AG08395 (cell line): ENCODE measurements at regions not wholly inside any gene's neighbourhood (a gene's known extent, or its start where the extent isn't known, plus 50 kb on each side); places are given as distances from the start of the nearest gene placed in this dataset.
"Not testable (repeated sequence)": the region's sequence is repeated elsewhere in the genome, so short reads cannot be mapped to it uniquely, and the experiment has no call there.

Source experiments
- DNase-seq: peaks from one replicate; pipeline ENCODE4 v3.0.0; 2012; ENCODE audit warnings: mixed read lengths, low spot score

DNA sequence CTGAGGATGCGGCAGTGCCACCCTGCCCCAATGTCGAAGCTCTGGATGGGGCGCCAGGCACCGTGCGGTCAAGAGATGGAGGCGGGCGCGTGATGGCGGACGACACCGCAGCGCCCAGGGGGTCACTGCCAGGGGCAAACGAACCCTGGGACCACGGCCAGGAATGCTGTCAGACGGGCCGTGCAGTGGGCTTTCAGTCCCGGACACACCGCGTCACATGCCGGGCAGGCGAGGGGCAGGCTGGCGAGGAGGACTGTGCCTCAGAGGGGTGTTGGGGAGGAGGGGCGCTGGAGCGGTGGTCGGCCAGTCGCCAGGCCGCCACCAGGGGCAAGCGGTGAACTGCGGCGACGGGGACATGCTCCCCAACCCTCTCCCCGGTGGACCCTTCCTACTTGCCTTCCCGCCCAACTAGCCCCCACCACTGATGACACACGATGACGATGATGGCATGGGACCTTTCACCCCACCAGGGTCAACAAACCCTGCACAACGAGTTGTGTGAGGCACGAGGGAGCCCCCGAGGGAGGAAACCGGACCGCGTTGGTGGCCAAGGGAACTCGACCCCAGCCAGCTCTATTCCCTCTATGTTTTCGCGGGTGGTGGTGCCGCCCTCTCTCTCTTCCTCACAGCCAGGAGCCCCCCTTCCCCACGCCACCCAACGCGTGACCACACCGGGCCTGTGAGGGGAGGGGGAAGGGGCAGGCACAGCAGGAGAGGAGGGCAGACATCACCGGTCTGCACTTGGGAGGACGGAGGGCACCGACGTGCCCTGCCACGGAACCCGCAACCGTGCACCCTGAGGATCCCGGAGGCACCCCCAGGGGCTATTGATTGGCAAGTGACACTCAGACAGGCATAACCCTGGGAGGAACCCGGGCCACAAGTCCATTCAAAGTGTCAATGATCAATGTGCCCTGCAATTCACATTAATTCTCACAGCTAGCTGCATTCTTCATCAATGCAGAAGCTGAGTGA is 1960.9 kb upstream of the DEFB115 start:
- no peak for DNase-seq

DNA sequence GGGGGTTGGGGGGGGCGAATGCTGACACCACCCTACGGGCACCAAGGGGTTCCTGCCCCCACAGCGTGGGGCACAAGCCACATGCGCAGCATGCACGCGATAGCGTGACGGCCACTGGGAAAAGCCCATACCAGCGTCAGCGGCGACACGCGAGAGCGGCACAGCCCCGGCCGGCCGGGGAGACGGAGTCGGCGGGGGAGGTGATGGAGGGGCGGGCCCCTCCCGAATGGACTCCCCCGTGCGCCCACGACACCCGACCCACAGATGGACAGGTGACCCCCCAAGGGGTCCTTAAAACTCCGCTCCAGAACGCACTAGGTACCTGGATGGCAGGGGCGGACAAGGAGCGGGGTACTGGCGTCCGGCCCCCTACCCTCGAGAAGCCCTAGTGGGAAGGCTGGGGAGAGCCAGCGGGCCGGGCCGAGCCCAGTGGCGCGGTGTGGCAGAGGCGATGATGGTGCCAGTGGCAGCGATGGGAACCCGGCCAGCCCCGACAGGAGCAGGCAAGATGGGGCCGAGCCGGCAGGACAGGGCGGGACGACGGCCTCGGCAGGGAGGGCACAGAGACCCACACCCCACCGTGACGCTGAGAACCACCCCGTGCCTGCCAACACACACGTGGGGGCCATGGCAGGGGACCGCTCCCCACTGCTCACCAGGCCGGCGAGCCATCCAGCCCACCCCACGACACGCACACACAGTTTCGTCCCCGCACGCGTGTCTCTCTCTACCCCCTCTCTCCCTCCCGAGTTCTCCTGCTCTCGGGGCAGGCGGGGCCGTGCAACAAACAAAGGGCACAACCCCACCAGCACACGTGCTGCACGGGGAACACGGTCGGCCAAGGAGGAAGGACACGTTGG is 1959.8 kb upstream of the DEFB115 start:
- DNase-seq = no peak

DNA sequence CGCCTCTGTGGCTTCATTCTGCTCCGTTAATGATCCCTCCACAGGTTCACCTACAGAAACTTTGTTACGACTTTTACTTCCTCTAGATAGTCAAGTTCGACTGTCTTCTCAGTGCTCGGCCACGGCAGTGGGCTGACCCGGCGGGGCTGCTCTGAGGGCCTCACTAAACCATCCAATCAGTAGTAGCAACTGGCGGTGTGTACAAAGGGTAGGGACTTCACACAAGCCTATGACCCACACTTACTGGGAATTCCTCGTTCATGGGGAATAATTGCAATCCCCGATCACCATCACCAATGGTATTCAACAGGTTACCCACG is 1959.2 kb upstream of the DEFB115 start:
- no peak for DNase-seq

DNA sequence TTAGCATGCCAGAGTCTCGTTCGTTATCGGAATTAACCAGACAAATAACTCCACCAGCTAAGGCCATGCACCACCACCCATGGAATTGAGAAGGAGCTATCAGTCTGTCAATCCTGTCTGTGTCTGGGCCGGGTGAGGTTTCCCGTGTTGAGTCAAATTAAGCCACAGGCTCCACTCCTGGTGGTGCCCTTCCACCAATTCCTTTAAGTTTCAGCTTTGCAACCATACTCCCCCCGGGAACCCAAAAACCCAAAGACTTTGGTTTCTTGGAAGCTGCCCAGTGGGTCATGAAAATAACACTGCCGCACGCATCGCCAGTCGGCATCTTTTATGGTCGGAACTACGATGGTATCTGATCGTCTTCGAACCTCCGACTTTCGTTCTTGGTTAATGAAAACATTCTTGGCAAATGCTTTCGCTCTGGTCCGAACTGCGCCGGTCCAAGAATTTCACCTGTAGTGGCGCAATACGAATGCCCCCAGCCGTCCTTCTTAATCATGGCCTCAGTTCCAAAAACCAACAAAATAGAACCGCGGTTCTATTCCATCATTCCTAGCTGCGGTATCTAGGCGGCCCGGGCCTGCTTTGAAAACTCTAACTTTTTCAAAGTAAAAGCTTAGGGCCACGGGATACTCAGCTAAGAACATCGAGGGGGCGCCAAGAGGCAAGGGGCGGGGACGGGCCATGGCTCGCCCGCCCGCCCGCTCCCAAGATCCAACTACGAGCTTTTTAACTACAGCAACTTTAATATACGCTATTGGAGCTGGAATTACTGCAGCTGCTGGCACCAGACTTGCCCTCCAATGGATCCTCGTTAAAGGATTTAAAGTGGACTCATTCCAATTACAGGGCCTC is 1958.5 kb upstream of the DEFB115 start:
- no peak for DNase-seq

DNA sequence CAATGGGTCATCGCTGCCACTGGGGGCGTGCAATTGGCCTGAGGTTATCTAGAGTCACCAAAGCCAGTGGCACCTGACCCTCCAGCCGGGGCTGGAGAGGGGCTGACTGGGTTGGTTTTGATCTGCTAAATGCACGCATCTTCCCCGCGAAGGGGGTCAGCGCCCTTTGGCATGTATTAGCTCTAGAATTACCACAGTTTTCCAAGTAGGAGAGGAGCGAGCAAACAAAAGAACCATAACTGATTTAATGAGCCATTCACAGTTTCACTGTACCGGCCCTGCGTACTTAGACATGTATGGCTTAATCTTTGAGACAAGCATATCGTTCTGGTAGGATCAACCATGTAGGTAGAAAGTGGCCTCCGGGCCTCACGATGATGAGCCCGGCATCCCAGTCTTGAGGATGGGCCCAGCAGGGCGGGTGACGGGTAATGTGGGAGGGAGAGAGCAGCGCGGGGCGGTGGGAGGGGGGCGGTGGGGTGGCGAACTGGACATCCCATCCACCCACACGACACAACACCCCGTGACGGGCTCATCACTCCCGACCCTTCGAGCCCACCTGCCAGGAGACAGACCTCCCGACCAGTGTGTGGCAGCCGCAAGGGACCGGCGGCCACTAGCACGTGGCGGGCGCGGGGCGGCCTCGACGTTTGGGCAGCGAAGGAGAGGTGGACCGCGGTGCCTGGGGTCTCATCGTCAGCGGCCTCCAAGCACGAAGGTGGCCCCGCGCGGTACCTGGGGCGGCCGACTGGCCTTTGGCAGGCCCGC is 1957.5 kb upstream of the DEFB115 start:
- DNase-seq = no peak

DNA sequence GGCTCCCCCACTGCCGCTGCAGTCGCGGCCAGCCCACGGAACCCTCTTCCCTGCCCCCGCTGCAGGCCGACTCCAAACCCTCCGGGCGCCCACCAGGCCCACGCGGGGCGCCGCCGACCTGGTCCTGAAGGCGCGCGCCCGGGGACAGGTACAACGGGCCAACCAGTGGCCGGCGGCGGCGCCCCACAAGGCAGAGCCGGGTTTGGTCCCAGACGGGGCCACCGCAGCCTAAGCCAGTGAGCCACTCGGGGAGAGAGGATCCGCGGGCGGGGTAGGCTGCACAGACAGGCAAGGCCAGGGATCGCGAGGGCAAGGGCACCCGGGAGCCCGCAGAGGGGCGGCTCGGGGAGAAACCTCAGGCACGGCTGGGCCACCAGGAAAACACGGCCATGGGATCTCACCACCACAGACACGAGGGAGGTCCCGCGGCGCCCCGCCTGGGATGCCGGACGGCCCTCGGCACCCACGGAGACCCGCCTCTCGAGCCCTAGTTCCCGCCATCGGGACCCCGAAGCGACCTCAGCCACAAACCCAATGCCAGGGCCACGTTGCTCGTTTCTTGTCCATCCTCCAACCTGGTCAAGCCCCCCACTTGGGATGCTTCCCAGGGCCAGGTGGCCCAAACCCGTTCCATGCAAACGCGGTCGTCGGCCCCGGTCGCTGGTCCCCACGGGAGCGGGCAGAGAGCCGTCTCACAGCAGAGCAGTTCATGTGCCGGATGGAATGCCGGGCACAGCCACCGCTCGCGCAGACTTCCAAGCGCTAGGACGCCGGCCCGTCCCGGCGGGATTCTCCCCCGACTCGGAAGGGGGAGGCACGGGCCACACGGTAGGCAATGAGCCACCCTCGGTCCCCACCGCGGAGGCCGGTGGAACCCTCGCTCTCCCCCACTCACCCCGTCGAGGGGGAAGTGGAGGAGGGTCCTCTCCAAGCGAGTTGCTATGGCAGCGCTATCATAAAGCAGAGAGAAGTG is 1956.6 kb upstream of the DEFB115 start:
- DNase-seq = no peak

DNA sequence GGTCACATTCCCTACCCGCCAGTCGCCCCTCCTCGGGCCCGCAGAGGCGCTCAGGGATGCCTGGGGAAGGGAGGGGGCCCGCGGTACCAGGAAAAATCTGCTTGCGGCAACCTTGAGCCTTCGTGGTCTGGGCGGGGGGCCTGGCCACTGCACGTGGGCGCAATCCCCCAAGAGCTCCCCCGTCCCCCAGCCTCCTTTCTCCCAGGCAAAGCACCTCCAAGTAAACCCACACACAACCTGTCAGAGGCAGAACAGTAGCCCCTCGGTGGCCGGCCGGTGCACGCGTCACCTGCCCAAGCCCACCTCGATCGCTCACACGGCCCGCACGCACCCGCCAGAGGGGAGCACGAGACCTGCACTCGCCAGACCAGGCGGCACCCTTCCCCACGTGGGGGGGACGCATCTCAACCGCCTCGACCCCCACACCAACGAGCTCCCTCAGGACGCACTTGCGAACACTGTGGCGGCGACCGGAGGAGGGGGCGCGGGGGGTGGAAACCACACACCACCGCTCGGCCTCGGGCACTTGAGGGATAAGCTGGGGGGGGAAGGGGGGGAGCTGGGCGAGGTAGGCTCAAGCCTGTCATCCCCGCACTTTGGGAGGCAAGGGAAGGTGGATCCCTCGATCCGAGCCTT is 1955.7 kb upstream of the DEFB115 start:
- no peak for DNase-seq

DNA sequence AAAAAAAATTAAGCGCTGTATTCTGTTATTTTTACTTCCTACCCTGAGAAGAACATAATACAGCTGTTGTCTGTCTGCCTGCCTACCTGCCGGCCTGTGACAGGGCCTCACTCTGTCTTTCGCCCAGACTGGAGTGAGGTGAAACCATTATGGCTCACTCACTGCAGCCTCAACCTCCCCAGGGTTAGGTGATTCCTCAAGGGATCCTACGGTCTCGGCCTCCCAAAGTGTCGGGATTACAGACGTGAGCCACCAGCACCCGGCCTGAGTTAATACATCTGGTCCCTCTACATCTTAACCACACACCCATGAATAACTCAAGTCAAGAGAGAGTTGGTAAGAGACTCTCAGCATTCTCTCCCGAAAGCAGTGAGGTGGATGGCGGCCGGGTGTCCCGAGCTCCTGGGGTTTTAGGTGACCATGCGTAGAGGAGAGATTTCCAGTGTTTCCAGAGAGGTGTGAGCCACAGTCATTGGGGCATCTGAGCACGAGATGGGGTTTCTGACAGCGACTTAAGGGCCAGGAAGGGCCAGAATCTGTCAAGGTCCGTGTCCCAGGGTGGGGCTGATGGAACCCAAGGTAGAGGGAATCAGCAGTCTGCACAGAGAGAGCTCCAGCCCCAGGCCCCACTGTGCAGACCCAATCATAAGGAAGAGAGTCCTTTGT is 1954.4 kb upstream of the DEFB115 start:
- no peak for DNase-seq

DNA sequence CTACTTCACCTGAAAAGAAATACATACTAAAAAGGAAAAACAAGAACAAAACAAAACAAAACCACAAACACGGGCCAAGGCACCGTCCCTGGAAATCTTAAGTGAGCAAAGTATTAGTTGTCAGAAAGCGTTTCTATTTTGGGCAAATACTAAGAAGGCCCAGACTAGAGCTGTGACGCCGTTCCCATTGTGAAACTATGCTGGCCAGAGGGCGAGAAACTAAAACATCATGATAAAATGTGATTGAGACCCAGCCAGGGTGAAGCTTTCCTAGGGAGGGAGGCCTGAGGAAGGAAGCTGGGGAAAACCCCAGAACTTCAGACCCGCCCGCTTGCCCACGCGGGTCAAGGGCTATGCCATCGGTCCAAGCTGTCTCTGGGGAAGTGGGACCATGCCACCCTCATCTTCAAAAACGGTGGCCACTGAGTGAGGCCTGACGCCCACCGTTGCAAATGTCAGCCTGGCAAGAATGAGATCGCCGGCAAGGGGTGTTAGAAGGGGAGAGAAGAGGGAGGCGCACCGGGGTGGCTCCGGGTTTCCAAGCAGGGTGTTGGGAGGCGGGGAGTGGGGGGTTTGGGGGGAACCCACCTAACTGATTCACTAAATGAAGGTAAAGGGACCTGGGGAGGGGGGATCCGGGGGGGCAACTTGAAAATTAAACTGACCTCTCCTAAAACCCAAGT is 1950.9 kb upstream of the DEFB115 start:
- DNase-seq = no peak

DNA sequence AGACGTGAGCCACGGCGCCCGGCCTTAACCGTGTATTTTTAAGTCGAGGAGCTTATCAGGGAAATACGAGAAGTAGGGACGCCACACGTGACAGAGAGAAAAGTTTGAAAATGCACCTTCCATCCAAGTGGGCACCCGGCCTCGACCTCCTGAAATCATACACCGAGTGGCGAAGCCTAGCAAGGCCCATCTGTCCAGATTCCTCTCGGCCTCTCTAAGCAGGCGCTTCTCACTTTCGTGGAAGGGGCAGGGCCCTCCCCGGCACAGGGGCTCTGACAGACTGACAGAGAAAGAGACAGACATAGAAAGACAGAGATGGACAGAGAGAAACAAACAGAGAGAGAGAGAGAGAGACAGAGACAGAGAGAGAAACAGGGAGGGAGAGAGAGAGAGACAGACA is 1950.0 kb upstream of the DEFB115 start:
- DNase-seq = not testable (repeated sequence)

DNA sequence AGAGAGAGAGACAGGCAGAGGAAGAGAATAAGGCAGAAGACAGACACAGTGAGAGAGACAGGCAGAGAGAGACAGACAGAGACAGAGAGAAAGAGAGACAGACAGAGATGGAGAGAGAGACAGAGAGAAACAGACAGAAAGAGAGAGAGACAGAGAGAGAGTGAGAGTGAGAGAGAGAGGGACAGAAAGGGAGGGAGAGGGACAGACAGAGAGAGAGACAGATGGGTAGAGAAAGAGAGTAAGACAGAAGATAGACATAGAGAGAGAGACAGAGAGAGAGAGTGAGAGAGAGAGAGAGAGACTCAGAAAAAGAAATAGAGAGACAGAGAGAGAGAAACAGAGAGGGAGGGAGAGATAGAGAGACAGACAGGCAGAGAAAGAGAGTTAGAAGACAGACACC is 1948.5 kb upstream of the DEFB115 start:
- not testable (repeated sequence) for DNase-seq

DNA sequence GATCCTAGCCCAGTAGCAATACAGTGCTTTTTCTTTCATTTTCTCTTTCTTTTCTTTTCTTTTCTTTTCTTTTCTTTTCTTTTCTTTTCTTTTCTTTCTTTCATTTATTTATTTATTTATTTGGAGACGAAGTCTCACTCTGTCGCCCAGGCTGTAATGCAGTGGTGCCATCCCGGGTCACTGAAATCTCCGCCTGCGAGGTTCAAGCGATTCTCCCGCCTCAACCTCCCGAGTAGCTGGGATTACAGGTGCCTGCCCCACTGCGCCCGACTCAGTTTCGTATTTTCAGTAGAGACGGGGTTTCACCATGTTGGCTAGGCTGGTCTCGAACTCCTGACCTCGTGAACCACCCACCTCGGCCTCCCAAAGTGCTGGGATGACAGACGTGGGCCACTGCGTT is 1948.0 kb upstream of the DEFB115 start:
- not testable (repeated sequence) for DNase-seq

DNA sequence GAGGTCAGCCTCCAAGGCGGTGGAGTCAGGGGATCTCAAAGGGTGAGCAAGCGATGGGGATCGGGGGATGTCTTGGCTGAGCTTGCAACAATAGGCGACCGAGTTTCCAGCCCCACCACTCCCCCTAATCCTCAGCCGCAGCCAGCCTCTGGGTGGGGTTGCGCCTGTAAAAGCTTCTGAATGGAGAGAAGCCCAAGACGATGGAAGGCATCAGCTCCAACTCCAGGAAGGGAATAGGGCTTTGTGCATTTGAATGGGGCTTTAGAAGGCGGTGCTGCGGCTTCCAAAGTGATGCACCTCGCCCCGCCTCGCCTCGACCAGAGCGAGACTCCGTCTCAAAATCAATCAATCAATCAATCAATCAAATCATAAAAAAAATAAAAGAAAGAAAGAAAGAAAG is 1946.4 kb upstream of the DEFB115 start:
- not testable (repeated sequence) for DNase-seq

DNA sequence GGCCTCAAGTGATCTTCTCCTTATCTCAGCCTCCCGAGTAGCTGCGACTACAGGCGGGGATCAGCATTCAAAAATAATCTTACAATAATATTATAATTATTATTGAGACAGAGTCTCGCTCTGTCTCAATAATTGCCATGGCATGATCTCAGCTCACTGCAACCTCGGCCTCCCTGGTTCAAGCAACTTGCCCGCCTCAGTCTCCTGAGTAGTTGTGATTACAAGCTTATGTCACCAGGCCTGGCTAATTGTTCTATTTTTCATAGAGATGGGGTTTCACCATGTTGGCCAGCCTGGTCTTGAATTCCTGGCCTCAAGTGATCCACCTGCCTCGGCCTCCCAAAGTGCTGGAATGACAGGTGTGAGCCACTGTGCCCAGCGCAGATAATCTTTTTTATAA is 1944.8 kb upstream of the DEFB115 start:
- DNase-seq = not testable (repeated sequence)

DNA sequence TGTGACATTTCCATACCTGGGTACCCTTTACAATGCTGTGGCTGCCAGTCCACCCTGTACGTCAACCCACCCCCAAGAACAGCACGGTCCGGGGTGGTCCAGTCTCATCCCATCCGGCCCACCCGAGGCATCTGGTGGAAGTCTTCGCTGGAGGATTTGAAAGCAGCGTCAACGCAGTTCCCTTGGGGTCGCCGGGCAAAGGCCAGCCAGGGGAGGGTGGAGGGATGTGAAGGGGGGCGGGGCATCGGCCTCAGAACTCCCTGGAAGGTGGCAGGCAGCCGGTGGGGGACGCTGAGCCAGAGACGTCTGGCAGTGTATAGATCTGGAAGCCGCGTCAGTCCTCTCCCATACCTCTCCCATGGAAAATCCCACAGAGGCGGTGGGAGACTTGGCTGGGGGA is 1944.0 kb upstream of the DEFB115 start:
- DNase-seq = no peak

DNA sequence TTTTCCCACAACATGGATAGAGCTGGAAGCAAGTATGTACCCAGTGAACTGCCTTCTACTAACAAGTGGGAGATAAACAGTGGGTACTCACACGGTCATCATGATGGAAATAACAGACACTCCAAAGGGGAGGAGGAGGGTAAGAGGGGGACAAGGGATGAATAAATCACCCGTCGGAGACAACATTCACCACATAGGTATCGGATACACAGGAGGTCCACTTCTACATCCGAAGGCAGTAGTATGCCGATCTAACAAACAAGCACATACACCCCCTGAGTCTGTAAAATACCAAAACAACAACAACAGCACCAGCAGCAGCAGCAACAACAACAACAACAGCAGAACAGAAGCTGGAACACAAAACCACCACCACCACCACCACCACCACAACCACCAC is 1943.2 kb upstream of the DEFB115 start:
- no peak for DNase-seq

DNA sequence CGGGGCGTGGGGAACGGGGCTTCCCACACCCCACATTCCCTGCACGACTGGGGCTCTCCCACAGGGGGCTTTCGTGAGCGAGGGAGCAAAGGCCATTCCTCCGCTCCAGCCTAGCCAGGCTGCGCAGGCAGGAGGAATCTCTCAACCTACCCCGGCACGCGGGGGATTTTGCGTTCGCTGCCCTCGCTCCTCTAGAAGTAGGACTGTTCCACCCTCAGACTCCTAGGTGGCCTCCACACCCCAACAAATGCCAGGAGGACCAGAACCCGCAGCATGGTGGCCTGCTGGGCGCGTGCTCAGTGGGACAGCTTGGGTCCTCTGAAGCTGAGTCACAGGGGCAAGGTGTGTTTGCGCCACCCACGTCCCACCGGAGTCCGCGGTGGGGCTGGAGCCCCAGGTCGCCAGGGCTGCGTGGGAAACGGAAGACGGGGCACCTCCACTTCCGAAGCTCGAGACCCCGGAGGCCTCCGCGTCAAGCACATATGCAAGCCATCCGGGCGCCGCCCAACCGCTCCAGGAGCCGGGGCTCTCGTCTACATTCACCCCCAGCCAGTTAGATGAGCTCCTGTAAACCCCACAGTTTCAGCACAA is 1938.5 kb upstream of the DEFB115 start:
- DNase-seq = no peak

DNA sequence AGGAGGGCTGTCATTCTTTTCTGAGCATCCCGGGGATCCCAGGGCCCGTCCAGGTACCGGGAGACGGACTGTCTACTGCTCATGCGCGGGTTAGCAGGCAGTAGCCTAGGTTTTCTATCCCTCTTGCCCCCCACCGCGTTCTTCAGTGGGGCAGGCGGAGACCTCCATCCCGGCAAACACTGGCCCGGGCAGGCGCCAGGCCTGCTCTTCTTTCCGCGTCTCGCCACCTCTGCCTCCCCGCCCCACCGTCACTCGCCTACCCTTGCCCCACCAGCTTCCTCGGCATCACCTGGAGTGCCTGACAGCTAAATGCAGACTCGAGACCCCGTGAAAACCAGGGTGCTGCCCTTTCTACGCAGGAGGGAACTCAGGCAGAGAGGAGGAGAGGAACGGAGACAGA is 1937.7 kb upstream of the DEFB115 start:
- no peak for DNase-seq
